Ectodermal cell (in vitro differentiated cells): ENCODE measurements at regions not wholly inside any gene's neighbourhood (a gene's known extent, or its start where the extent isn't known, plus 50 kb on each side); places are given as distances from the start of the nearest gene placed in this dataset.

ENCODE experiments used
- H3K27ac ChIP-seq: 2 replicates; pipeline ENCODE4 v1.7.0; 2013; ENCODE audit warnings: mild to moderate bottlenecking, low read depth, low read length; ENCODE audit not compliant: insufficient read depth, poor library complexity, severe bottlenecking
- H3K27me3 ChIP-seq: 2 replicates; pipeline ENCODE4 v1.7.0; 2013; ENCODE audit warnings: mild to moderate bottlenecking, low read length; ENCODE audit not compliant: insufficient read depth, control insufficient read depth, poor library complexity, severe bottlenecking
- H3K36me3 ChIP-seq: one replicate; pipeline ENCODE4 v1.7.0; 2013; ENCODE audit warnings: low read length; ENCODE audit not compliant: control insufficient read depth, insufficient read depth
- H3K4me1 ChIP-seq: one replicate; pipeline ENCODE4 v1.7.0; 2013; ENCODE audit warnings: low read length; ENCODE audit not compliant: control insufficient read depth, insufficient read depth
- H3K4me3 ChIP-seq: 2 replicates; pipeline ENCODE4 v1.7.0; 2013; ENCODE audit warnings: low read depth, low read length, control low read depth; ENCODE audit not compliant: insufficient read depth
- H3K9me3 ChIP-seq: 2 replicates; pipeline ENCODE4 v1.7.0; 2013; ENCODE audit warnings: mild to moderate bottlenecking, low read length, moderate library complexity; ENCODE audit not compliant: control insufficient read depth
- WGBS, 2 experiments: methylation state at CpG; one replicate each; pipeline ENCODE4 v1.1.7; 2013; ENCODE audit warnings: missing lambda C conversion rate in 2 of 2; 5-methylcytosine and 5-hydroxymethylcytosine counted together

- Histone ChIP-seq H3K4me3 (no peak overlapping the region), H3K27me3 (no peaks in the 10 kb centered on the region), H3K27ac (no peak overlapping the region), H3K9me3 (no peaks in the 10 kb centered on the region), H3K4me1 (no peaks in the 10 kb centered on the region), H3K36me3 (no peaks in the 10 kb centered on the region)
These were observed 1291.5 kb upstream of the B3GALT2 start for GRCh38 chr1:194477908-194478307.

GRCh38 chr1:194476872-194477271, 1290.5 kb upstream of the B3GALT2 start:
- 88 to 100% methylated on average over 1 to 2 of the region's 2 CpGs for WGBS, 2 experiments
- Histone ChIP-seq H3K27me3 (no peaks in the 10 kb centered on the region), H3K36me3 (no peaks in the 10 kb centered on the region), H3K4me1 (no peaks in the 10 kb centered on the region), H3K27ac (no peak overlapping the region), H3K4me3 (no peak overlapping the region), H3K9me3 (no peaks in the 10 kb centered on the region)

- 86 to 97% methylated on average over 1 to 2 of the region's 2 CpGs for WGBS, 2 experiments
- H3K9me3 ChIP-seq = no peaks in the 10 kb centered on the region
- no peak overlapping the region for H3K27ac ChIP-seq
- H3K4me1 ChIP-seq = no peaks in the 10 kb centered on the region
- H3K4me3 ChIP-seq = no peak overlapping the region
- H3K36me3 ChIP-seq = no peaks in the 10 kb centered on the region
- no peaks in the 10 kb centered on the region for H3K27me3 ChIP-seq
These were observed 1289.9 kb upstream of the B3GALT2 start for GRCh38 chr1:194476351-194476750.

- H3K27me3 ChIP-seq = no peaks in the 10 kb centered on the region
- H3K36me3 ChIP-seq = no peaks in the 10 kb centered on the region
- H3K4me1 ChIP-seq = no peaks in the 10 kb centered on the region
- no peak overlapping the region for H3K4me3 ChIP-seq
- H3K27ac ChIP-seq = no peak overlapping the region
- 80 to 86% methylated on average over 2 to 3 of the region's 3 CpGs for WGBS, 2 experiments
- no peaks in the 10 kb centered on the region for H3K9me3 ChIP-seq
These were observed 1288.3 kb upstream of the B3GALT2 start for GRCh38 chr1:194474701-194475100.

GRCh38 chr1:194473766-194474165, 1287.4 kb upstream of the B3GALT2 start:
- Histone ChIP-seq H3K4me3 (no peak overlapping the region), H3K27ac (no peak overlapping the region), H3K36me3 (no peaks in the 10 kb centered on the region), H3K27me3 (no peaks in the 10 kb centered on the region), H3K4me1 (no peaks in the 10 kb centered on the region), H3K9me3 (no peaks in the 10 kb centered on the region)
- WGBS, 2 experiments = 76 to 90% methylated on average over 1 to 2 of the region's 2 CpGs

- H3K27ac ChIP-seq = no peak overlapping the region
- H3K4me3 ChIP-seq = no peak overlapping the region
- H3K36me3 ChIP-seq = no peaks in the 10 kb centered on the region
- H3K9me3 ChIP-seq = no peaks in the 10 kb centered on the region
- 85 to 100% methylated on average over 1 of the region's 1 CpG for WGBS, 2 experiments
- no peaks in the 10 kb centered on the region for H3K4me1 ChIP-seq
- no peaks in the 10 kb centered on the region for H3K27me3 ChIP-seq
These were observed 1282.9 kb upstream of the B3GALT2 start for GRCh38 chr1:194469282-194469681.

- no peak overlapping the region for H3K27ac ChIP-seq
- no peaks in the 10 kb centered on the region for H3K9me3 ChIP-seq
- H3K4me3 ChIP-seq = no peak overlapping the region
- H3K4me1 ChIP-seq = no peaks in the 10 kb centered on the region
- no peaks in the 10 kb centered on the region for H3K27me3 ChIP-seq
- no peaks in the 10 kb centered on the region for H3K36me3 ChIP-seq
- 63 to 71% methylated on average over 4 of the region's 4 CpGs for WGBS, 2 experiments
These were observed 1280.3 kb upstream of the B3GALT2 start for GRCh38 chr1:194466706-194467105.

GRCh38 chr1:194447636-194448035, 1261.2 kb upstream of the B3GALT2 start:
- H3K36me3 ChIP-seq = no peaks in the 10 kb centered on the region
- no peaks in the 10 kb centered on the region for H3K27me3 ChIP-seq
- H3K9me3 ChIP-seq = no peaks in the 10 kb centered on the region
- 93 to 100% methylated on average over 1 of the region's 2 CpGs for WGBS, 2 experiments
- no peaks in the 10 kb centered on the region for H3K4me1 ChIP-seq
- no peak overlapping the region for H3K27ac ChIP-seq
- H3K4me3 ChIP-seq = no peak overlapping the region

- no peaks in the 10 kb centered on the region for H3K4me1 ChIP-seq
- H3K36me3 ChIP-seq = no peaks in the 10 kb centered on the region
- no peaks in the 10 kb centered on the region for H3K9me3 ChIP-seq
- no peak overlapping the region for H3K27ac ChIP-seq
- WGBS, 2 experiments = 100% methylated on average over 1 of the region's 2 CpGs; no CpG with 5 or more reads in 1 of the 2 experiments
- H3K4me3 ChIP-seq = no peak overlapping the region
- H3K27me3 ChIP-seq = no peaks in the 10 kb centered on the region
These were observed 1258.8 kb upstream of the B3GALT2 start for GRCh38 chr1:194445244-194445643.

- no peaks in the 10 kb centered on the region for H3K36me3 ChIP-seq
- H3K4me3 ChIP-seq = no peak overlapping the region
- no peaks in the 10 kb centered on the region for H3K27me3 ChIP-seq
- WGBS, 2 experiments = 94 to 98% methylated on average over 7 to 9 of the region's 9 CpGs
- no peak overlapping the region for H3K27ac ChIP-seq
- H3K4me1 ChIP-seq = no peaks in the 10 kb centered on the region
- no peaks in the 10 kb centered on the region for H3K9me3 ChIP-seq
These were observed 1256.6 kb upstream of the B3GALT2 start for GRCh38 chr1:194442901-194443575.

GRCh38 chr1:194437135-194437534, 1250.7 kb upstream of the B3GALT2 start:
- 87 to 90% methylated on average over 2 of the region's 2 CpGs for WGBS, 2 experiments
- Histone ChIP-seq H3K27me3 (no peaks in the 10 kb centered on the region), H3K36me3 (no peaks in the 10 kb centered on the region), H3K27ac (no peak overlapping the region), H3K9me3 (no peaks in the 10 kb centered on the region), H3K4me1 (no peaks in the 10 kb centered on the region), H3K4me3 (no peak overlapping the region)
